Fibroblast of villous mesenchyme (primary cell): ENCODE measurements at regions not wholly inside any gene's neighbourhood (a gene's known extent, or its start where the extent isn't known, plus 50 kb on each side); places are given as distances from the start of the nearest gene placed in this dataset.

Experiments
- DNase-seq: peaks from one replicate; pipeline ENCODE4 v3.0.0-alpha.2; 2010; ENCODE audit warnings: low read depth
- H3K4me3 ChIP-seq: 2 replicates; pipeline ENCODE4 v1.5.1; 2011; ENCODE audit warnings: low read depth, mild to moderate bottlenecking, low read length
- CTCF ChIP-seq: IDR thresholded peaks from 2 replicates; pipeline ENCODE4 v1.5.1; 2012; ENCODE audit warnings: low read depth, mild to moderate bottlenecking, low read length; ENCODE audit not compliant: insufficient read depth

GRCh38 chr14:54267172-54267571 lies 129.6 kb upstream of the CDKN3 start:
- DNase-seq = no peak
- no peak for TF ChIP-seq CTCF
- no peak overlapping the region for H3K4me3 ChIP-seq

- no peak overlapping the region for H3K4me3 ChIP-seq
- no peak for TF ChIP-seq CTCF
- DNase-seq = no peak
Measured at GRCh38 chr14:54275997-54276725, 120.6 kb upstream of the CDKN3 start.

GRCh38 chr14:54278087-54278486 lies 118.7 kb upstream of the CDKN3 start:
- DNase-seq = no peak
- TF ChIP-seq CTCF = no peak
- no peak overlapping the region for H3K4me3 ChIP-seq

GRCh38 chr14:54278665-54279295 lies 118.0 kb upstream of the CDKN3 start:
- DNase-seq = no peak
- H3K4me3 ChIP-seq = no peak overlapping the region
- TF ChIP-seq CTCF = no peak

DNA sequence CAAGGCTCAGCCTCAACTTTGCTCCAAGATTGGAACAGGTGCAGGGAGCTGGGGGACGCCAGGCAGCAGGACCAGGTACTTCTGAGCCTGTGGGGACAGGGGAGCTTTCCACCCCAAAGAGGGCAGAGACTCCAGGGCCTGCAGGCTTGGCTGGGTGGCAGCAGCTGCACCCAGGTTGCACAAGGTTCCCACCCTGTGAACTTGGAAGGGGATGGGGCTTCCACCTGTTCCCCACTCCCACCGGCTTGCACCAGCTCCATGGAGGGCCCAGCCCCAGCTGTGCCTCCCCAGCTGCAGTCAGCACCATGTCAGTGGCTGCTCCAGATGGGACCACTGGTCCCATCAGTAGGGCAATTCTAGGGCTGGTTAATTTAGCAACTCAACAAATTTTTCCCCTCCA lies 114.0 kb upstream of the CDKN3 start:
- DNase-seq = no peak
- H3K4me3 ChIP-seq = no peak overlapping the region
- no peak for TF ChIP-seq CTCF

DNA sequence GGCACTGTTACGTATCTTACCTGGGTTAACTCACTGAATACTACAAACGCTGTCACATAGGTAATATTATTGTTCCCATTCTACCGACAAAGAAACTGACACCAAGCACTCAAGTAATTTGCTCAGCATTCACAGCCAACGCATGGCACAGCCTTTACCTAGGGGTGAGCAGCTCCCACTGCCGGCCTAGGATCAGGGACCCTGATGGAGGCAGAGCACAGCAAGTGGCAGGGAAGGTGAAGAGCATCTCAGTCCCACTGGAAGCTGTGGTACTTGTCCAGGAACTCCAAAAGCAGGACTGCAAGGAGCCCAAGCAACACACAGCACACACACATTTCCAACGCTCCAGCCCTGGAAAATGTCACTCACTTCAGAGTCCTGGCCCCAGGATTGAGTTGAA lies 111.8 kb upstream of the CDKN3 start:
- no peak for TF ChIP-seq CTCF
- H3K4me3 ChIP-seq = no peak overlapping the region
- no peak for DNase-seq
